ENCODE measurements at regions not wholly inside any gene's neighbourhood (a gene's known extent, or its start where the extent isn't known, plus 50 kb on each side); places are given as distances from the start of the nearest gene placed in this dataset.

GRCh38 chr6:4274382-4275082 lies 139.2 kb upstream of the ECI2 start:
- Histone ChIP-seq H3K9me3 (no peaks in the 10 kb centered on the region), H3K4me3 (no peak overlapping the region), H3K27ac (no peak overlapping the region), H3K4me1 (no peaks in the 10 kb centered on the region), H3K36me3 (no peaks in the 10 kb centered on the region), H3K27me3 (no peaks in the 10 kb centered on the region)
- no peak for DNase-seq (ENCODE audit: low spot score in 2 of 2)
- no peak for TF ChIP-seq POLR2A (IDR thresholded peaks at IDR 0.05)
- no peak for TF ChIP-seq POLR2AphosphoS5 (IDR thresholded peaks at IDR 0.05)
- no peak for TF ChIP-seq CTCF (IDR thresholded peaks at IDR 0.05)
- intact Hi-C loops (cut with DNase I; ENCODE audit: low total_unique reads), result no loop called here

GRCh38 chr6:4272996-4273395 lies 137.6 kb upstream of the ECI2 start:
- Histone ChIP-seq H3K27me3 (no peaks in the 10 kb centered on the region), H3K4me1 (no peaks in the 10 kb centered on the region), H3K4me3 (no peak overlapping the region), H3K36me3 (no peaks in the 10 kb centered on the region), H3K9me3 (no peaks in the 10 kb centered on the region), H3K27ac (no peak overlapping the region)
- intact Hi-C loops (cut with DNase I; ENCODE audit: low total_unique reads), result no loop called here
- no peak for DNase-seq (ENCODE audit: low spot score in 2 of 2)
- no peak for TF ChIP-seq POLR2AphosphoS5 (IDR thresholded peaks at IDR 0.05)
- no peak for TF ChIP-seq POLR2A (IDR thresholded peaks at IDR 0.05)
- TF ChIP-seq CTCF (IDR thresholded peaks at IDR 0.05), result no peak

- no peaks in the 10 kb centered on the region for H3K4me1 ChIP-seq
- no peak for DNase-seq (ENCODE audit: low spot score in 2 of 2)
- TF ChIP-seq POLR2AphosphoS5 (IDR thresholded peaks at IDR 0.05), result no peak
- TF ChIP-seq CTCF (IDR thresholded peaks at IDR 0.05), result no peak
- TF ChIP-seq POLR2A (IDR thresholded peaks at IDR 0.05), result no peak
- intact Hi-C loops (cut with DNase I; ENCODE audit: low total_unique reads), result no loop called here
- H3K9me3 ChIP-seq, result no peaks in the 10 kb centered on the region
- no peak overlapping the region for H3K27ac ChIP-seq
- H3K27me3 ChIP-seq, result no peaks in the 10 kb centered on the region
- no peaks in the 10 kb centered on the region for H3K36me3 ChIP-seq
- no peak overlapping the region for H3K4me3 ChIP-seq
These were observed 136.5 kb upstream of the ECI2 start for GRCh38 chr6:4271761-4272470.

GRCh38 chr6:4270776-4271175 lies 135.4 kb upstream of the ECI2 start:
- Histone ChIP-seq H3K27ac (no peak overlapping the region), H3K36me3 (no peaks in the 10 kb centered on the region), H3K4me1 (no peaks in the 10 kb centered on the region), H3K27me3 (no peaks in the 10 kb centered on the region), H3K9me3 (no peaks in the 10 kb centered on the region), H3K4me3 (no peak overlapping the region)
- no peak for DNase-seq (ENCODE audit: low spot score in 2 of 2)
- TF ChIP-seq CTCF (IDR thresholded peaks at IDR 0.05) (no peak), POLR2A (IDR thresholded peaks at IDR 0.05) (no peak), POLR2AphosphoS5 (IDR thresholded peaks at IDR 0.05) (no peak)
- intact Hi-C loops (cut with DNase I; ENCODE audit: low total_unique reads), result no loop called here

GRCh38 chr6:4270001-4270400 lies 134.6 kb upstream of the ECI2 start:
- no peak overlapping the region for H3K27ac ChIP-seq
- H3K27me3 ChIP-seq, result no peaks in the 10 kb centered on the region
- H3K4me1 ChIP-seq, result no peaks in the 10 kb centered on the region
- H3K9me3 ChIP-seq, result no peaks in the 10 kb centered on the region
- intact Hi-C loops (cut with DNase I; ENCODE audit: low total_unique reads), result no loop called here
- TF ChIP-seq POLR2A (IDR thresholded peaks at IDR 0.05) (no peak), POLR2AphosphoS5 (IDR thresholded peaks at IDR 0.05) (no peak), CTCF (IDR thresholded peaks at IDR 0.05) (no peak)
- H3K4me3 ChIP-seq, result no peak overlapping the region
- DNase-seq (ENCODE audit: low spot score in 2 of 2), result no peak
- H3K36me3 ChIP-seq, result no peaks in the 10 kb centered on the region

Data from breast epithelium (tissue), 4 donors.